K562 (cell line): ENCODE measurements at regions not wholly inside any gene's neighbourhood (a gene's known extent, or its start where the extent isn't known, plus 50 kb on each side); places are given as distances from the start of the nearest gene placed in this dataset.
A peak's percentile ranks its signal among the peaks of the same experiment; 100 is the strongest.

Source experiments
- C11orf30 ChIP-seq: fragments of 450-650 bp; IDR thresholded peaks from 2 replicates; pipeline ENCODE4 v1.6.1; 2016; ENCODE audit warnings: low read depth, mild to moderate bottlenecking
- CHCHD3 ChIP-seq: fragments of 250-450 bp; sonication (Bioruptor Pico); IDR thresholded peaks from 2 replicates; pipeline ENCODE4 v2.1.2; 2022; ENCODE audit warnings: mild to moderate bottlenecking
- CREM ChIP-seq: IDR thresholded peaks from 2 replicates; pipeline ENCODE4 v1.6.1; 2014; ENCODE audit warnings: antibody characterized with exemption, low read depth
- GATAD2A ChIP-seq: fragments of 450-650 bp; IDR thresholded peaks from 2 replicates; pipeline ENCODE4 v1.6.1; 2017
- KDM1A ChIP-seq, 2 experiments: fragments of 450-650 bp; IDR thresholded peaks; 2 replicates each; pipeline ENCODE4 v1.6.1; 2016; ENCODE audit warnings: mild to moderate bottlenecking in 2 of 2
- MAZ ChIP-seq, 2 experiments: fragments of 450-650 bp in 1 of 2; sonication (generic) in 1 of 2; formaldehyde crosslinking; IDR thresholded peaks in 1 of 2; conservative IDR thresholded peaks in 1 of 2; 2 replicates each; pipeline versions ENCODE4 v1.4.0 to v1.5.0; 2020; ENCODE audit warnings: mild to moderate bottlenecking in 1 of 2, missing genetic modification reagents in 1 of 2
- NEUROD1 ChIP-seq: fragments of 150-350 bp; IDR thresholded peaks from 2 replicates; pipeline ENCODE4 v1.6.1; 2014; ENCODE audit warnings: borderline replicate concordance, low read length, low read depth; ENCODE audit not compliant: partially characterized antibody
- POLR3G ChIP-seq: IDR thresholded peaks from 2 replicates; pipeline ENCODE4 v1.6.1; 2011; ENCODE audit not compliant: insufficient read length, insufficient replicate concordance; ENCODE audit errors: extremely low read depth
- RAD21 ChIP-seq, 2 experiments: fragments of 250-450 bp in 1 of 2; fragments of 450-650 bp in 1 of 2; sonication (Bioruptor Pico) in 1 of 2; formaldehyde crosslinking in 1 of 2; IDR thresholded peaks in 1 of 2; conservative IDR thresholded peaks in 1 of 2; 2 replicates each; pipeline versions ENCODE4 v1.4.0 to v1.8.0; 2020 to 2022; ENCODE audit warnings: mild to moderate bottlenecking in 2 of 2, moderate library complexity in 1 of 2
- RBBP5 ChIP-seq: fragments of 200-600 bp; sonication (generic); IDR thresholded peaks from 2 replicates; pipeline ENCODE4 v1.6.1; 2012; ENCODE audit warnings: borderline replicate concordance, mild to moderate bottlenecking, low read length, control low read depth, inconsistent platforms; ENCODE audit not compliant: insufficient read depth, poor library complexity, severe bottlenecking
- SMARCA5 ChIP-seq: fragments of 450-650 bp; IDR thresholded peaks from 2 replicates; pipeline ENCODE4 v1.6.1; 2016
- STAG1 ChIP-seq: sonication (generic); formaldehyde crosslinking; IDR thresholded peaks from 2 replicates; pipeline ENCODE4 v1.5.0; 2020; ENCODE audit warnings: missing genetic modification reagents, borderline replicate concordance
- TAF1 ChIP-seq: IDR thresholded peaks from 2 replicates; pipeline ENCODE4 v1.6.1; 2011; ENCODE audit warnings: mild to moderate bottlenecking, low read length, moderate library complexity; ENCODE audit not compliant: insufficient read depth, control insufficient read depth, severe bottlenecking; ENCODE audit errors: extremely low read depth
- XRCC4 ChIP-seq: IDR thresholded peaks from one replicate; pipeline ENCODE4 v1.6.1; 2011; ENCODE audit not compliant: insufficient read depth, insufficient read length; ENCODE audit errors: extremely low read depth
- ZNF274 ChIP-seq: IDR thresholded peaks from 2 replicates; pipeline ENCODE4 v1.6.1; 2011; ENCODE audit warnings: low read depth, mild to moderate bottlenecking, low read length, moderate library complexity, borderline replicate concordance
- TF ChIP-seq, protein P1 (sequence below): fragments of 200-800 bp; sonication (Bioruptor generic); IDR thresholded peaks from 2 replicates; pipeline ENCODE4 v1.6.1; 2017; ENCODE audit warnings: missing genetic modification characterization, missing compliant biosample characterization
- TF ChIP-seq, protein P2 (sequence below): fragments of 250-450 bp; sonication (Bioruptor Pico); IDR thresholded peaks from 2 replicates; pipeline ENCODE4 v1.9.0; 2021; ENCODE audit warnings: mild to moderate bottlenecking, inconsistent platforms
- TF ChIP-seq, protein P3 (sequence below): sonication (generic); formaldehyde crosslinking; IDR thresholded peaks from 2 replicates; pipeline ENCODE4 v1.8.1; 2023; ENCODE audit warnings: mild to moderate bottlenecking, missing genetic modification reagents
- TF ChIP-seq, protein P4 (sequence below): fragments of 250-450 bp; sonication (Bioruptor Pico); IDR thresholded peaks from 2 replicates; pipeline ENCODE4 v1.5.0; 2021; ENCODE audit warnings: mild to moderate bottlenecking, borderline replicate concordance

DNA sequence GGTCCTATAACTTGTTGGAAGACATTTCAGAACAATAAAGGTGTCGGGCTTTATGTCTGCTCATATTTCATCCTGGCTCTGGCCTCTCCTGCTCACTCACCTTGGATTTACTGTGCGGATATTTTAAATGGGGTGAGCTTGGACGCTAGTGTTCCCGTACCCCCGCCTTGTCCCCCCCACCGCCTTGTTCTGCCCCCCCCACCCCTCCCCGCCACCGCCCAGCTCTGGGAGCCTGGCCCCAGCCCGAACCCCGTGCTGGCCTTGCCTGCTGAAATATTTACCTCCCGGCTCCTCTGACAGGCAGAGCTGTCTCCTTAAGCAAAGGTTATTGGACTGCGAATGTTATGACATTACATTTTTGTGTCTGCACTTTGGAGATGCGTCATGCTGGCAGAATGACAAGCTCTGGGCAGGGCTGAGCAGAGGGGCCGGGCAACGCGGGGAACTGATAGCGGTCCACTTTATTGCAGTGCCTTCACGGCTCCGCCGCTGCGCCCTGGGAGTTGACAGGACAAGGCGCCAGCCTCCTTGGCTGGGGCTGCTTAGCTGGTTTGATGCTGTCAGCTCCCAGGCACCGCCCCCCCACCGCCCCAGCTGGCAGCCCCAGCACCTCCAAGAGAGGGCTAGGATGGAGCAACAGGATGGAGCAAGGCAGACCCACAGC is 222.5 kb upstream of the GSE1 start (continued):
- TF ChIP-seq, protein P1, sequence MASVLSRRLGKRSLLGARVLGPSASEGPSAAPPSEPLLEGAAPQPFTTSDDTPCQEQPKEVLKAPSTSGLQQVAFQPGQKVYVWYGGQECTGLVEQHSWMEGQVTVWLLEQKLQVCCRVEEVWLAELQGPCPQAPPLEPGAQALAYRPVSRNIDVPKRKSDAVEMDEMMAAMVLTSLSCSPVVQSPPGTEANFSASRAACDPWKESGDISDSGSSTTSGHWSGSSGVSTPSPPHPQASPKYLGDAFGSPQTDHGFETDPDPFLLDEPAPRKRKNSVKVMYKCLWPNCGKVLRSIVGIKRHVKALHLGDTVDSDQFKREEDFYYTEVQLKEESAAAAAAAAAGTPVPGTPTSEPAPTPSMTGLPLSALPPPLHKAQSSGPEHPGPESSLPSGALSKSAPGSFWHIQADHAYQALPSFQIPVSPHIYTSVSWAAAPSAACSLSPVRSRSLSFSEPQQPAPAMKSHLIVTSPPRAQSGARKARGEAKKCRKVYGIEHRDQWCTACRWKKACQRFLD (CRISPR knock-in tag) = peak; percentile 77
- TF ChIP-seq TAF1 = peak; percentile 41
- no peak for TF ChIP-seq XRCC4
- TF ChIP-seq ZNF274 = no peak
- 0 out of 2 replicates have a peak, but pooled peaks have one; percentile 73 for TF ChIP-seq GATAD2A
- TF ChIP-seq NEUROD1 = peak; percentile 45
- TF ChIP-seq, protein P2, sequence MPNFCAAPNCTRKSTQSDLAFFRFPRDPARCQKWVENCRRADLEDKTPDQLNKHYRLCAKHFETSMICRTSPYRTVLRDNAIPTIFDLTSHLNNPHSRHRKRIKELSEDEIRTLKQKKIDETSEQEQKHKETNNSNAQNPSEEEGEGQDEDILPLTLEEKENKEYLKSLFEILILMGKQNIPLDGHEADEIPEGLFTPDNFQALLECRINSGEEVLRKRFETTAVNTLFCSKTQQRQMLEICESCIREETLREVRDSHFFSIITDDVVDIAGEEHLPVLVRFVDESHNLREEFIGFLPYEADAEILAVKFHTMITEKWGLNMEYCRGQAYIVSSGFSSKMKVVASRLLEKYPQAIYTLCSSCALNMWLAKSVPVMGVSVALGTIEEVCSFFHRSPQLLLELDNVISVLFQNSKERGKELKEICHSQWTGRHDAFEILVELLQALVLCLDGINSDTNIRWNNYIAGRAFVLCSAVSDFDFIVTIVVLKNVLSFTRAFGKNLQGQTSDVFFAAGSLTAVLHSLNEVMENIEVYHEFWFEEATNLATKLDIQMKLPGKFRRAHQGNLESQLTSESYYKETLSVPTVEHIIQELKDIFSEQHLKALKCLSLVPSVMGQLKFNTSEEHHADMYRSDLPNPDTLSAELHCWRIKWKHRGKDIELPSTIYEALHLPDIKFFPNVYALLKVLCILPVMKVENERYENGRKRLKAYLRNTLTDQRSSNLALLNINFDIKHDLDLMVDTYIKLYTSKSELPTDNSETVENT (CRISPR knock-in tag) = no peak
- no peak for TF ChIP-seq STAG1 (CRISPR knock-in tag)
- TF ChIP-seq, protein P3, sequence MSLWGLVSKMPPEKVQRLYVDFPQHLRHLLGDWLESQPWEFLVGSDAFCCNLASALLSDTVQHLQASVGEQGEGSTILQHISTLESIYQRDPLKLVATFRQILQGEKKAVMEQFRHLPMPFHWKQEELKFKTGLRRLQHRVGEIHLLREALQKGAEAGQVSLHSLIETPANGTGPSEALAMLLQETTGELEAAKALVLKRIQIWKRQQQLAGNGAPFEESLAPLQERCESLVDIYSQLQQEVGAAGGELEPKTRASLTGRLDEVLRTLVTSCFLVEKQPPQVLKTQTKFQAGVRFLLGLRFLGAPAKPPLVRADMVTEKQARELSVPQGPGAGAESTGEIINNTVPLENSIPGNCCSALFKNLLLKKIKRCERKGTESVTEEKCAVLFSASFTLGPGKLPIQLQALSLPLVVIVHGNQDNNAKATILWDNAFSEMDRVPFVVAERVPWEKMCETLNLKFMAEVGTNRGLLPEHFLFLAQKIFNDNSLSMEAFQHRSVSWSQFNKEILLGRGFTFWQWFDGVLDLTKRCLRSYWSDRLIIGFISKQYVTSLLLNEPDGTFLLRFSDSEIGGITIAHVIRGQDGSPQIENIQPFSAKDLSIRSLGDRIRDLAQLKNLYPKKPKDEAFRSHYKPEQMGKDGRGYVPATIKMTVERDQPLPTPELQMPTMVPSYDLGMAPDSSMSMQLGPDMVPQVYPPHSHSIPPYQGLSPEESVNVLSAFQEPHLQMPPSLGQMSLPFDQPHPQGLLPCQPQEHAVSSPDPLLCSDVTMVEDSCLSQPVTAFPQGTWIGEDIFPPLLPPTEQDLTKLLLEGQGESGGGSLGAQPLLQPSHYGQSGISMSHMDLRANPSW = no peak
- TF ChIP-seq RAD21 (CRISPR knock-in tag; conservative IDR thresholded peaks at IDR 0.05 in 1 of 2, IDR thresholded peaks at IDR 0.05 in 1 of 2) = peak in 1 of 2 experiments; percentile 24; a peak in 1 of 4 replicates
- TF ChIP-seq RBBP5 = peak; percentile 80
- TF ChIP-seq, protein P4, sequence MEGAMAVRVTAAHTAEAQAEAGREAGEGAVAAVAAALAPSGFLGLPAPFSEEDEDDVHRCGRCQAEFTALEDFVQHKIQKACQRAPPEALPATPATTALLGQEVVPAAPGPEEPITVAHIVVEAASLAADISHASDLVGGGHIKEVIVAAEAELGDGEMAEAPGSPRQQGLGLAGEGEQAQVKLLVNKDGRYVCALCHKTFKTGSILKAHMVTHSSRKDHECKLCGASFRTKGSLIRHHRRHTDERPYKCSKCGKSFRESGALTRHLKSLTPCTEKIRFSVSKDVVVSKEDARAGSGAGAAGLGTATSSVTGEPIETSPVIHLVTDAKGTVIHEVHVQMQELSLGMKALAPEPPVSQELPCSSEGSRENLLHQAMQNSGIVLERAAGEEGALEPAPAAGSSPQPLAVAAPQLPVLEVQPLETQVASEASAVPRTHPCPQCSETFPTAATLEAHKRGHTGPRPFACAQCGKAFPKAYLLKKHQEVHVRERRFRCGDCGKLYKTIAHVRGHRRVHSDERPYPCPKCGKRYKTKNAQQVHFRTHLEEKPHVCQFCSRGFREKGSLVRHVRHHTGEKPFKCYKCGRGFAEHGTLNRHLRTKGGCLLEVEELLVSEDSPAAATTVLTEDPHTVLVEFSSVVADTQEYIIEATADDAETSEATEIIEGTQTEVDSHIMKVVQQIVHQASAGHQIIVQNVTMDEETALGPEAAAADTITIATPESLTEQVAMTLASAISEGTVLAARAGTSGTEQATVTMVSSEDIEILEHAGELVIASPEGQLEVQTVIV (CRISPR knock-in tag) = no peak
- no peak for TF ChIP-seq KDM1A (IDR thresholded peaks at IDR 0.05)
- no peak for TF ChIP-seq SMARCA5
- peak; percentile 40 to 53; a peak in 1 of 4 replicates for TF ChIP-seq MAZ (CRISPR knock-in tag; conservative IDR thresholded peaks at IDR 0.05 in 1 of 2, IDR thresholded peaks at IDR 0.05 in 1 of 2)
- TF ChIP-seq CREM = peak; percentile 91
- no peak for TF ChIP-seq CHCHD3 (CRISPR knock-in tag)
- no peak for TF ChIP-seq POLR3G
- peak; percentile 74 for TF ChIP-seq C11orf30
